GM12892 (cell line): ENCODE measurements at regions not wholly inside any gene's neighbourhood (a gene's known extent, or its start where the extent isn't known, plus 50 kb on each side); places are given as distances from the start of the nearest gene placed in this dataset.

Experiments used
- POLR2A ChIP-seq: IDR thresholded peaks from 2 replicates; pipeline ENCODE4 v1.6.1; 2011; ENCODE audit warnings: low read depth, low read length, control low read depth
- POLR2AphosphoS5 ChIP-seq: IDR thresholded peaks from 2 replicates; pipeline ENCODE4 v1.6.1; 2011; ENCODE audit warnings: low read depth, low read length, control low read depth
- TAF1 ChIP-seq: IDR thresholded peaks from 2 replicates; pipeline ENCODE4 v1.6.1; 2011; ENCODE audit warnings: low read depth, mild to moderate bottlenecking, control low read depth, low read length, borderline replicate concordance

DNA sequence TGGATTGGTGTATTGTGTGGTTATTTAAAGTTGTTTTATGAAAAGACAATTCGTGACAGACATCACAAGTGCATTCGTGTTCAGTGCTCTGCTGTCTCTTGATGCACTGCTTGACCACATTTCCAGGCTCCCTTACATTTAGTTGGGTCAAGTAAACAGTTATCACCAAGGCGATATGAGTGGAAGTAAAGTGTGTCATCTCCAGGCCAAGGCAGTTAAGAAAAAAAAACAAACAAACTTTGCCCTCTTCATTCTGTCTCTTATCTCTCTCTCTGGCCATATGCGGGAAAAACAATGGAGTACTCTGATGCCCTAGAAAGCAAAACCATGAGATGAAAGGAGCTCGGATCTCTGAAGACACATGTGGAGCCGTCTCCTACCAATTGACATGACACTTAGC, 131.1 kb downstream of the DSEL start:
- TF ChIP-seq POLR2A (no peak), POLR2AphosphoS5 (no peak), TAF1 (no peak)
